GM23248 (cell line): ENCODE measurements at regions not wholly inside any gene's neighbourhood (a gene's known extent, or its start where the extent isn't known, plus 50 kb on each side); places are given as distances from the start of the nearest gene placed in this dataset.

Experiments used
- DNase-seq: peaks from one replicate; pipeline ENCODE4 v3.0.0-alpha.2; 2015
- H2AFZ ChIP-seq: fragments of 200-600 bp; sonication (generic); 2 replicates; pipeline ENCODE4 v1.6.1; 2016; ENCODE audit warnings: antibody characterized with exemption
- H3F3A ChIP-seq: fragments of 200-600 bp; sonication (generic); 2 replicates; pipeline ENCODE4 v1.6.1; 2016; ENCODE audit warnings: mild to moderate bottlenecking, antibody characterized with exemption, mixed run types; ENCODE audit not compliant: insufficient read depth
- H3K27ac ChIP-seq: fragments of 200-600 bp; sonication (generic); 2 replicates; pipeline ENCODE4 v1.5.1; 2016; ENCODE audit warnings: mild to moderate bottlenecking
- H3K27me3 ChIP-seq: fragments of 200-600 bp; sonication (generic); replicated peaks from 2 replicates; pipeline ENCODE4 v1.6.1; 2016; ENCODE audit warnings: mild to moderate bottlenecking; ENCODE audit not compliant: insufficient read depth
- H3K36me3 ChIP-seq: fragments of 200-600 bp; sonication (generic); 2 replicates; pipeline ENCODE4 v1.6.1; 2016; ENCODE audit warnings: low read depth, mild to moderate bottlenecking
- H3K4me1 ChIP-seq: fragments of 200-600 bp; sonication (generic); 2 replicates; pipeline ENCODE4 v1.6.1; 2016; ENCODE audit warnings: mild to moderate bottlenecking; ENCODE audit not compliant: insufficient read depth
- H3K4me2 ChIP-seq: fragments of 200-600 bp; sonication (generic); one replicate; pipeline ENCODE4 v1.6.1; 2016; ENCODE audit warnings: mild to moderate bottlenecking; ENCODE audit not compliant: unreplicated experiment
- H3K4me3 ChIP-seq: fragments of 200-600 bp; sonication (generic); 2 replicates; pipeline ENCODE4 v1.5.1; 2016; ENCODE audit warnings: mild to moderate bottlenecking
- H3K79me2 ChIP-seq: fragments of 200-600 bp; sonication (generic); 2 replicates; pipeline ENCODE4 v1.6.1; 2016; ENCODE audit warnings: mild to moderate bottlenecking; ENCODE audit not compliant: insufficient read depth
- H3K9ac ChIP-seq: fragments of 200-600 bp; sonication (generic); 2 replicates; pipeline ENCODE4 v1.6.1; 2016; ENCODE audit warnings: mild to moderate bottlenecking
- H3K9me2 ChIP-seq: fragments of 200-600 bp; sonication (generic); 2 replicates; pipeline ENCODE4 v1.6.1; 2016; ENCODE audit warnings: mixed run types, mild to moderate bottlenecking, moderate library complexity; ENCODE audit not compliant: insufficient read depth
- H3K9me3 ChIP-seq: fragments of 200-600 bp; sonication (generic); one replicate; pipeline ENCODE4 v1.6.1; 2017; ENCODE audit warnings: low read depth
- H4K20me1 ChIP-seq: fragments of 200-600 bp; sonication (generic); 2 replicates; pipeline ENCODE4 v1.6.0; 2016; ENCODE audit not compliant: insufficient read depth
- EZH2 ChIP-seq: fragments of 200-600 bp; sonication (generic); IDR thresholded peaks from 2 replicates; pipeline ENCODE4 v1.6.1; 2018; ENCODE audit warnings: antibody characterized with exemption, mild to moderate bottlenecking; ENCODE audit not compliant: insufficient read depth, poor library complexity, severe bottlenecking
- EZH2phosphoT487 ChIP-seq: fragments of 200-600 bp; sonication (generic); IDR thresholded peaks from 2 replicates; pipeline ENCODE4 v1.6.1; 2018; ENCODE audit warnings: antibody characterized with exemption, moderate library complexity, mild to moderate bottlenecking, low read depth; ENCODE audit not compliant: insufficient read depth
- WGBS, 2 experiments: methylation state at CpG; one replicate each; pipeline ENCODE4 v1.1.6; 2015 to 2017; ENCODE audit warnings: low lambda C conversion rate in 2 of 2, low coverage in 1 of 2; ENCODE audit errors: missing lambda C conversion rate in 2 of 2; 5-methylcytosine and 5-hydroxymethylcytosine counted together
- in situ Hi-C: fragments of 300-500 bp; cut with MboI; formaldehyde crosslinking; loops from 2 replicates; pipeline ENCODE4 v1.15.0; 2020

GRCh38 chr16:51393381-51394005, 242.4 kb upstream of the SALL1 start:
- H3K27ac ChIP-seq, result peak overlapping the region; percentile 88
- peaks cover 19% of the 10 kb centered on the region for H3K4me1 ChIP-seq
- H3K27me3 ChIP-seq, result no peaks in the 10 kb centered on the region
- no peaks in the 10 kb centered on the region for H3K36me3 ChIP-seq
- H4K20me1 ChIP-seq, result no peaks in the 10 kb centered on the region
- H3K9me3 ChIP-seq, result no peaks in the 10 kb centered on the region
- H3K79me2 ChIP-seq, result no peaks in the 10 kb centered on the region
- H2AFZ ChIP-seq, result no peak overlapping the region
- peak overlapping the region; percentile 35; the same call in 1 of the 2 replicates for H3K4me3 ChIP-seq
- 38 to 50% methylated on average over 2 of the region's 2 CpGs for WGBS, 2 experiments
- H3F3A ChIP-seq, result peaks cover 12% of the 10 kb centered on the region
- H3K4me2 ChIP-seq, result peak overlapping the region; percentile 61
- TF ChIP-seq EZH2 (no peak), EZH2phosphoT487 (no peak)
- H3K9ac ChIP-seq, result peak overlapping the region; percentile 65
- no peaks in the 10 kb centered on the region for H3K9me2 ChIP-seq
- peak; percentile 69 for DNase-seq
- in situ Hi-C loops, result no loop called here

DNA sequence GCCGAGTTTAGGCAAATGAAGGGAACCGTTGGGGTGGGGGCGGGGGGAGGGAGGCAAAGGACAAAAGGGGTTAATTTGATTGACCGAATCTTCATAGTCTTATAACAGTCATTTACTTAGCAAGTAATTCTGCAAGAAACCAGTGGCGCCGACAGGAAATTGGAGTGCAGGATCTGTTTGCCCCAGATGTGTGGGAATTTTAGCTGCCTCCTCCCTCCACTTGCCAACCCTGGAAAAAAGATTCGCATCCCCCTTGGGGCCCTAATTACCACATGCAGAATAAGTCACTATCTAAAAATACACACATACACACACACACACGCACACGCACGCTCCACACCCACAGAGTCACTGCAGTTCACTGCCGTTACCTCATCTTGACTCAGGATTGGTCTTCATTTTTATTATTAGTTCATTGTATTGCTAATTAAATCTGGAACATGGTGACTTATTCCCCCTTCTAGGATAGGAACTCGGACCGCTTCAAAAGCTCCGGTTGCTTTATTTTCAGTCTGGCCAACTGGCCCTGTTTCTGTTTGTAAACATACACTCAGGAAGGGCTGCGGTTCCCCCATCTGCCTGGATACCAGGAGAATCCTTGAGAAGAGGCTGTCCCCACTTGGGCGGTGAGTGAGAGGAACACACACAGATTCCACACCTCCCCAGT, 241.6 kb upstream of the SALL1 start:
- Histone ChIP-seq H3K9me3 (no peaks in the 10 kb centered on the region), H2AFZ (peak overlapping the region; percentile 63; the same call in 1 of the 2 replicates), H3K36me3 (no peaks in the 10 kb centered on the region), H3K4me1 (peaks cover 19% of the 10 kb centered on the region), H3K79me2 (no peaks in the 10 kb centered on the region), H3K27me3 (no peaks in the 10 kb centered on the region), H3K27ac (peak overlapping the region; percentile 88), H3K9ac (peak overlapping the region; percentile 65), H4K20me1 (no peaks in the 10 kb centered on the region), H3F3A (peaks cover 12% of the 10 kb centered on the region), H3K9me2 (no peaks in the 10 kb centered on the region), H3K4me3 (peak overlapping the region; percentile 35; the same call in 1 of the 2 replicates), H3K4me2 (peak overlapping the region; percentile 61)
- DNase-seq, result peak; percentile 96
- no peak for TF ChIP-seq EZH2phosphoT487
- no peak for TF ChIP-seq EZH2
- in situ Hi-C loops, result no loop called here
- 4 to 6% methylated on average over 14 to 16 of the region's 16 CpGs for WGBS, 2 experiments

DNA sequence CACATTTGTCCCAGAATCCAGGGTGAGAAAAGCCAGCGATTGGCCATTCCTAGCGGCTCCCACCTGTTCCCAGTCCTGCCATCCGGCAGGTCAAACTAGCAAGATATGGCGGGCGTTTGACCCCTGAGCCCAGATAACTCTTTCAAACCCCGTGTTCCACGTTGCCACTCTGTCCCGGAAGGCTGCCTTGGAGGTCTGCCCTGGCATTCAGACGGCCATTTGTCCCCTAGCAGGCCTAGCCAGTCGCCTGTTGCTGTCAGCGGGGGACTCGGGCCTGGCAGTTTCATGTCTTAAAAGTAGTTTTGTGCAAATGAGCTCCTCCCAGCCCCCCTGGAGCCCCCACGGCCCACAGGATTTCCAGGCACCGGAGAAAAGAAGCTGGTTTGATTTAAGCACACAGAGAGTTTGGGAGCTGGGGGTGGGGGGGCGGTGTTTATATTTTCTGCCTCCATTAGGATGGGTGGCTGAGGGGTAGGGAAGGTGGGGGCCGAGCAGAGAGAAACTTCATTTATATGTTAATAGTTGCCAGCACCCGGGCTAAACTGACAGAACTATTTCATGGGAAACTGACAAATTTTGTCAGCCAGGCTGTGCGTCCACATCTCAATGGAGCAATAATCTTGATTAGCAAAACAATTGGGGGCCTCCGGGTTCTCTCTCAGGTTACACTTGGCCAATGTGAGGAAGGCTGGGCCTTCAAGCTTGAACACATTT, 240.9 kb upstream of the SALL1 start:
- Histone ChIP-seq H4K20me1 (no peaks in the 10 kb centered on the region), H2AFZ (peak overlapping the region; percentile 63; the same call in 1 of the 2 replicates), H3K9ac (peak overlapping the region; percentile 59), H3K4me1 (peaks cover 19% of the 10 kb centered on the region), H3K36me3 (no peaks in the 10 kb centered on the region), H3K27me3 (no peaks in the 10 kb centered on the region), H3K4me2 (peak overlapping the region; percentile 49), H3K9me3 (no peaks in the 10 kb centered on the region), H3K79me2 (no peaks in the 10 kb centered on the region), H3K27ac (peak overlapping the region; percentile 88), H3F3A (peaks cover 12% of the 10 kb centered on the region), H3K4me3 (peak overlapping the region; percentile 31; the same call in 1 of the 2 replicates), H3K9me2 (no peaks in the 10 kb centered on the region)
- TF ChIP-seq EZH2, result no peak
- no peak for TF ChIP-seq EZH2phosphoT487
- in situ Hi-C loops, result no loop called here
- DNase-seq, result no peak
- 53% methylated on average over 19 of the region's 19 CpGs for WGBS, 2 experiments

DNA sequence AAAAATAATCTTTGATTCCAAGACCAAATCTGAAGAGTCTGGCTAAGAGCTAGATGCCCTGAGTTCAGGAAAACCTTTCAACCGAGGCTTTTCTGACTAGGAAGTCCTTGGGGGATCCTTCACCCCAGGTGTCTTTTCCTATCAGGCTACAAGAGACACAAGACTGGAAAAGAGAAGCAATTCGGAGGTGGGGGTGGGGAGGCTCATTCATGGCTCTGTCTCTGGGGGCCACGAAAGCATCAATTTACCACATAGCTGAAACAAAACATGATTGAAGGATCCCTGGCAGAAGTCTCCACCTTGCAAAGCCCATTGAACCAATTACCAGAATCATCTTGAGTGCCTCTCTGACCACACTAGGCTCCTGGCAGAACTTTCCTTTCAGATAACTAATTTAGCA, 239.8 kb upstream of the SALL1 start:
- no peak overlapping the region for H3K9ac ChIP-seq
- no peaks in the 10 kb centered on the region for H3K36me3 ChIP-seq
- no peaks in the 10 kb centered on the region for H4K20me1 ChIP-seq
- no peak overlapping the region for H3K27ac ChIP-seq
- peaks cover 12% of the 10 kb centered on the region for H3F3A ChIP-seq
- DNase-seq, result no peak
- no peak overlapping the region for H3K4me2 ChIP-seq
- no peaks in the 10 kb centered on the region for H3K79me2 ChIP-seq
- no peaks in the 10 kb centered on the region for H3K9me3 ChIP-seq
- no peaks in the 10 kb centered on the region for H3K9me2 ChIP-seq
- H3K4me1 ChIP-seq, result peaks cover 19% of the 10 kb centered on the region
- H3K4me3 ChIP-seq, result no peak overlapping the region
- TF ChIP-seq EZH2phosphoT487 (no peak), EZH2 (no peak)
- H3K27me3 ChIP-seq, result no peaks in the 10 kb centered on the region
- WGBS, 2 experiments, result 95 to 97% methylated on average over 3 of the region's 3 CpGs
- H2AFZ ChIP-seq, result no peak overlapping the region
- in situ Hi-C loops, result no loop called here
